WTC11 (cell line): ENCODE measurements at regions not wholly inside any gene's neighbourhood (a gene's known extent, or its start where the extent isn't known, plus 50 kb on each side); places are given as distances from the start of the nearest gene placed in this dataset.

Experiments
- ATAC-seq: fragments of 200-7000 bp; cut with Tn5 transposase; 2 replicates; pipeline ENCODE4 v1.10.0; 2021; ENCODE audit warnings: mild to moderate bottlenecking, moderate library complexity
- CTCF ChIA-PET: fragments of 300-600 bp; sonication (Branson Sonifier 250); formaldehyde crosslinking; loops from one replicate; lab custom pipeline; 2021; ENCODE audit warnings: antibody characterized with exemption; lab: Charles Lee
- POLR2A ChIA-PET: fragments of 350-600 bp; sonication (Branson Sonifier 250); formaldehyde crosslinking; loops from one replicate; lab custom pipeline; 2021; ENCODE audit warnings: antibody characterized with exemption; lab: Charles Lee
- DNase-seq: peaks from one replicate; pipeline ENCODE4 v3.0.0; 2021; ENCODE audit warnings: low spot score
- H3K27ac Mint-ChIP-seq: 2 replicates; pipeline ENCODE4 v1.8.0; 2021; ENCODE audit warnings: mixed read lengths
- H3K27me3 Mint-ChIP-seq: 2 replicates; pipeline ENCODE4 v1.8.0; 2021; ENCODE audit warnings: low read depth, mild to moderate bottlenecking, moderate library complexity, mixed read lengths
- H3K36me3 Mint-ChIP-seq: 2 replicates; pipeline ENCODE4 v1.8.0; 2021; ENCODE audit warnings: mixed read lengths
- H3K4me1 Mint-ChIP-seq: 2 replicates; pipeline ENCODE4 v1.8.0; 2022; ENCODE audit warnings: mixed read lengths
- H3K4me3 Mint-ChIP-seq: 2 replicates; pipeline ENCODE4 v1.8.0; 2021; ENCODE audit warnings: mild to moderate bottlenecking, moderate library complexity, mixed read lengths
- H3K9me3 Mint-ChIP-seq: 2 replicates; pipeline ENCODE4 v1.8.0; 2021; ENCODE audit warnings: mixed read lengths
- ATF1 ChIP-seq: sonication (generic); formaldehyde crosslinking; IDR thresholded peaks from 2 replicates; pipeline ENCODE4 v1.8.1; 2023; ENCODE audit warnings: mild to moderate bottlenecking, moderate library complexity, missing genetic modification reagents
- CREM ChIP-seq: sonication (generic); formaldehyde crosslinking; IDR thresholded peaks from 2 replicates; pipeline ENCODE4 v1.8.1; 2022; ENCODE audit warnings: mild to moderate bottlenecking, missing genetic modification reagents, moderate library complexity
- EMX1 ChIP-seq: fragments of 250-450 bp; sonication (Bioruptor Pico); IDR thresholded peaks from 2 replicates; pipeline ENCODE4 v1.8.0; 2021; ENCODE audit warnings: mild to moderate bottlenecking
- HMGA2 ChIP-seq: fragments of 250-450 bp; sonication (Bioruptor Pico); IDR thresholded peaks from 2 replicates; pipeline ENCODE4 v1.4.0; 2021; ENCODE audit warnings: mild to moderate bottlenecking, moderate library complexity
- JAZF1 ChIP-seq: fragments of 250-450 bp; sonication (Bioruptor Pico); IDR thresholded peaks from 2 replicates; pipeline ENCODE4 v1.9.0; 2021; ENCODE audit warnings: moderate library complexity, mild to moderate bottlenecking, inconsistent platforms
- JUN ChIP-seq: sonication (generic); formaldehyde crosslinking; IDR thresholded peaks from 2 replicates; pipeline ENCODE4 v1.8.0; 2023; ENCODE audit warnings: mild to moderate bottlenecking, missing genetic modification reagents
- NFATC4 ChIP-seq: fragments of 250-450 bp; sonication (Bioruptor Pico); IDR thresholded peaks from 2 replicates; pipeline ENCODE4 v1.9.0; 2021; ENCODE audit warnings: mild to moderate bottlenecking
- NR2C2 ChIP-seq: sonication (generic); formaldehyde crosslinking; IDR thresholded peaks from 2 replicates; pipeline ENCODE4 v1.8.0; 2022; ENCODE audit warnings: mild to moderate bottlenecking, missing genetic modification reagents
- NR3C1 ChIP-seq: sonication (generic); formaldehyde crosslinking; conservative IDR thresholded peaks from 2 replicates; pipeline ENCODE4 v1.8.1; 2023; ENCODE audit warnings: low read depth, mild to moderate bottlenecking, missing genetic modification reagents
- OVOL2 ChIP-seq: fragments of 250-450 bp; sonication (Bioruptor Pico); IDR thresholded peaks from 2 replicates; pipeline ENCODE4 v1.9.0; 2021; ENCODE audit warnings: mild to moderate bottlenecking, borderline replicate concordance
- RORB ChIP-seq: fragments of 250-450 bp; sonication (Bioruptor Pico); IDR thresholded peaks from 2 replicates; pipeline ENCODE4 v1.9.0; 2021; ENCODE audit warnings: mild to moderate bottlenecking
- TEAD1 ChIP-seq: sonication (generic); formaldehyde crosslinking; IDR thresholded peaks from 2 replicates; pipeline ENCODE4 v1.8.0; 2022; ENCODE audit warnings: mild to moderate bottlenecking, missing genetic modification reagents
- ZBTB21 ChIP-seq: sonication (generic); formaldehyde crosslinking; IDR thresholded peaks from 2 replicates; pipeline ENCODE4 v1.8.1; 2023; ENCODE audit warnings: mild to moderate bottlenecking, missing genetic modification reagents, borderline replicate concordance
- ZNF232 ChIP-seq: sonication (generic); formaldehyde crosslinking; IDR thresholded peaks from 2 replicates; pipeline ENCODE4 v1.8.0; 2022; ENCODE audit warnings: mild to moderate bottlenecking, missing genetic modification reagents
- ZNF317 ChIP-seq: sonication (generic); formaldehyde crosslinking; IDR thresholded peaks from 2 replicates; pipeline ENCODE4 v1.8.1; 2023; ENCODE audit warnings: low read depth, mild to moderate bottlenecking, moderate library complexity, missing genetic modification reagents, borderline replicate concordance
- TF ChIP-seq, protein P1 (sequence below): sonication (generic); formaldehyde crosslinking; IDR thresholded peaks from 2 replicates; pipeline ENCODE4 v1.8.0; 2022; ENCODE audit warnings: mild to moderate bottlenecking, missing genetic modification reagents
- TF ChIP-seq, protein P2 (sequence below): fragments of 250-450 bp; sonication (Bioruptor Pico); IDR thresholded peaks from 2 replicates; pipeline ENCODE4 v1.9.0; 2021; ENCODE audit warnings: mild to moderate bottlenecking
- TF ChIP-seq, protein P3 (sequence below): fragments of 250-450 bp; sonication (Bioruptor Pico); IDR thresholded peaks from 2 replicates; pipeline ENCODE4 v1.9.0; 2021; ENCODE audit warnings: mild to moderate bottlenecking
- TF ChIP-seq, protein P4 (sequence below): sonication (generic); formaldehyde crosslinking; IDR thresholded peaks from 2 replicates; pipeline ENCODE4 v1.8.0; 2022; ENCODE audit warnings: mild to moderate bottlenecking, missing genetic modification reagents
- TF ChIP-seq, protein P5 (sequence below): fragments of 250-450 bp; sonication (Bioruptor Pico); IDR thresholded peaks from 2 replicates; pipeline ENCODE4 v1.8.0; 2021; ENCODE audit warnings: mild to moderate bottlenecking
- TF ChIP-seq, protein P6 (sequence below): sonication (generic); formaldehyde crosslinking; IDR thresholded peaks from 2 replicates; pipeline ENCODE4 v1.8.1; 2022; ENCODE audit warnings: low read depth, mild to moderate bottlenecking, moderate library complexity, missing genetic modification reagents, borderline replicate concordance

DNA sequence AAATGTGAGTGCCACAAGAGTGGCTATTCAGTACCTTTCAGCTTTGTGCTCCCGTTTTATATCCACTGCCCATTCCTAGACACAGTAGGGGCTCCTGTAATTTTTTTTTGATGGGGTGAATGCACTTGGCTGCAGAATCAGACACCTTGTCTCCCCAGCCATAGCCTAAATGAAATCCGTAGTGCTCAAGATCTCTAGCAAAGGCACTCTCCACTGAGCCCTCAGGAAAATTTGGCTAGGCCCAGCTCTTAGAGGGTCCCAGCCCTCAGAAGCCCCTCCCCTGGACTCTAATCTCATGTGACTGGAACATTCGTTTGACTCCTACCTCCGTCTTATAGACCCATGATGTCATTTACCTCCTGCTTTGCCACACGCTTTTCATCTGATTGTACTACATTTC, 323.9 kb downstream of the SMAD2 start (continued):
- TF ChIP-seq ZBTB21 (CRISPR knock-in tag) (no peak), JAZF1 (CRISPR knock-in tag) (no peak), OVOL2 (no peak), CREM (CRISPR knock-in tag) (no peak), NR3C1 (CRISPR knock-in tag) (no peak), JUN (CRISPR knock-in tag) (no peak)
- TF ChIP-seq, protein P1, sequence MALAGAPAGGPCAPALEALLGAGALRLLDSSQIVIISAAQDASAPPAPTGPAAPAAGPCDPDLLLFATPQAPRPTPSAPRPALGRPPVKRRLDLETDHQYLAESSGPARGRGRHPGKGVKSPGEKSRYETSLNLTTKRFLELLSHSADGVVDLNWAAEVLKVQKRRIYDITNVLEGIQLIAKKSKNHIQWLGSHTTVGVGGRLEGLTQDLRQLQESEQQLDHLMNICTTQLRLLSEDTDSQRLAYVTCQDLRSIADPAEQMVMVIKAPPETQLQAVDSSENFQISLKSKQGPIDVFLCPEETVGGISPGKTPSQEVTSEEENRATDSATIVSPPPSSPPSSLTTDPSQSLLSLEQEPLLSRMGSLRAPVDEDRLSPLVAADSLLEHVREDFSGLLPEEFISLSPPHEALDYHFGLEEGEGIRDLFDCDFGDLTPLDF (CRISPR knock-in tag): no peak

DNA sequence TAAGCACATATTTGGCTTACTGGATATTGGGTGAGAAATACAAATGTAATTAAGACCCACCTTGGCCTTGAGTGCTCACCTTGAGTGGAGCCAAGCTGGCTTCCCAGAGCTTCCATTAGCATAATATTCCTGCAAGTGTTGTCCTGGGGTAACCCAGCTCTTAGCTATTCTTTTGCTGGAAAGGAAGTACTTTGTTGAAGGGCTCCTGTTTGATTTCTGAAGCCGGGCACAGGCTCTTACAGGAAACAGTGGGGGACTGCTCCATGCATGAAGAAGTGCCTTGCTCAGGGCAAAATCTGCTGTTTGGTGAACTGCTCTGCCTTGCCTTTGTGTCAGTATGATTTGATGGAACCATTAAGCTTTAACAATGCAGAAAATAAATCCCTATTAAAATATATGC, 325.4 kb downstream of the SMAD2 start:
- TF ChIP-seq NR2C2 (CRISPR knock-in tag) (no peak), HMGA2 (CRISPR knock-in tag) (no peak), ATF1 (no peak), NFATC4 (CRISPR knock-in tag) (no peak), TEAD1 (CRISPR knock-in tag) (no peak), ZNF232 (CRISPR knock-in tag) (no peak), RORB (CRISPR knock-in tag) (no peak), EMX1 (CRISPR knock-in tag) (no peak), ZNF317 (CRISPR knock-in tag) (no peak)
- TF ChIP-seq, protein P2, sequence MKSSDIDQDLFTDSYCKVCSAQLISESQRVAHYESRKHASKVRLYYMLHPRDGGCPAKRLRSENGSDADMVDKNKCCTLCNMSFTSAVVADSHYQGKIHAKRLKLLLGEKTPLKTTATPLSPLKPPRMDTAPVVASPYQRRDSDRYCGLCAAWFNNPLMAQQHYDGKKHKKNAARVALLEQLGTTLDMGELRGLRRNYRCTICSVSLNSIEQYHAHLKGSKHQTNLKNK (CRISPR knock-in tag): no peak
- TF ChIP-seq, protein P3, sequence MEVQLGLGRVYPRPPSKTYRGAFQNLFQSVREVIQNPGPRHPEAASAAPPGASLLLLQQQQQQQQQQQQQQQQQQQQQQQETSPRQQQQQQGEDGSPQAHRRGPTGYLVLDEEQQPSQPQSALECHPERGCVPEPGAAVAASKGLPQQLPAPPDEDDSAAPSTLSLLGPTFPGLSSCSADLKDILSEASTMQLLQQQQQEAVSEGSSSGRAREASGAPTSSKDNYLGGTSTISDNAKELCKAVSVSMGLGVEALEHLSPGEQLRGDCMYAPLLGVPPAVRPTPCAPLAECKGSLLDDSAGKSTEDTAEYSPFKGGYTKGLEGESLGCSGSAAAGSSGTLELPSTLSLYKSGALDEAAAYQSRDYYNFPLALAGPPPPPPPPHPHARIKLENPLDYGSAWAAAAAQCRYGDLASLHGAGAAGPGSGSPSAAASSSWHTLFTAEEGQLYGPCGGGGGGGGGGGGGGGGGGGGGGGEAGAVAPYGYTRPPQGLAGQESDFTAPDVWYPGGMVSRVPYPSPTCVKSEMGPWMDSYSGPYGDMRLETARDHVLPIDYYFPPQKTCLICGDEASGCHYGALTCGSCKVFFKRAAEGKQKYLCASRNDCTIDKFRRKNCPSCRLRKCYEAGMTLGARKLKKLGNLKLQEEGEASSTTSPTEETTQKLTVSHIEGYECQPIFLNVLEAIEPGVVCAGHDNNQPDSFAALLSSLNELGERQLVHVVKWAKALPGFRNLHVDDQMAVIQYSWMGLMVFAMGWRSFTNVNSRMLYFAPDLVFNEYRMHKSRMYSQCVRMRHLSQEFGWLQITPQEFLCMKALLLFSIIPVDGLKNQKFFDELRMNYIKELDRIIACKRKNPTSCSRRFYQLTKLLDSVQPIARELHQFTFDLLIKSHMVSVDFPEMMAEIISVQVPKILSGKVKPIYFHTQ (CRISPR knock-in tag): no peak
- TF ChIP-seq, protein P4, sequence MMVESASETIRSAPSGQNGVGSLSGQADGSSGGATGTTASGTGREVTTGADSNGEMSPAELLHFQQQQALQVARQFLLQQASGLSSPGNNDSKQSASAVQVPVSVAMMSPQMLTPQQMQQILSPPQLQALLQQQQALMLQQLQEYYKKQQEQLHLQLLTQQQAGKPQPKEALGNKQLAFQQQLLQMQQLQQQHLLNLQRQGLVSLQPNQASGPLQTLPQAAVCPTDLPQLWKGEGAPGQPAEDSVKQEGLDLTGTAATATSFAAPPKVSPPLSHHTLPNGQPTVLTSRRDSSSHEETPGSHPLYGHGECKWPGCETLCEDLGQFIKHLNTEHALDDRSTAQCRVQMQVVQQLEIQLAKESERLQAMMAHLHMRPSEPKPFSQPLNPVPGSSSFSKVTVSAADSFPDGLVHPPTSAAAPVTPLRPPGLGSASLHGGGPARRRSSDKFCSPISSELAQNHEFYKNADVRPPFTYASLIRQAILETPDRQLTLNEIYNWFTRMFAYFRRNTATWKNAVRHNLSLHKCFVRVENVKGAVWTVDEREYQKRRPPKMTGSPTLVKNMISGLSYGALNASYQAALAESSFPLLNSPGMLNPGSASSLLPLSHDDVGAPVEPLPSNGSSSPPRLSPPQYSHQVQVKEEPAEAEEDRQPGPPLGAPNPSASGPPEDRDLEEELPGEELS: no peak
- TF ChIP-seq, protein P5, sequence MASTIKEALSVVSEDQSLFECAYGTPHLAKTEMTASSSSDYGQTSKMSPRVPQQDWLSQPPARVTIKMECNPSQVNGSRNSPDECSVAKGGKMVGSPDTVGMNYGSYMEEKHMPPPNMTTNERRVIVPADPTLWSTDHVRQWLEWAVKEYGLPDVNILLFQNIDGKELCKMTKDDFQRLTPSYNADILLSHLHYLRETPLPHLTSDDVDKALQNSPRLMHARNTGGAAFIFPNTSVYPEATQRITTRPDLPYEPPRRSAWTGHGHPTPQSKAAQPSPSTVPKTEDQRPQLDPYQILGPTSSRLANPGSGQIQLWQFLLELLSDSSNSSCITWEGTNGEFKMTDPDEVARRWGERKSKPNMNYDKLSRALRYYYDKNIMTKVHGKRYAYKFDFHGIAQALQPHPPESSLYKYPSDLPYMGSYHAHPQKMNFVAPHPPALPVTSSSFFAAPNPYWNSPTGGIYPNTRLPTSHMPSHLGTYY (CRISPR knock-in tag): no peak
- TF ChIP-seq, protein P6, sequence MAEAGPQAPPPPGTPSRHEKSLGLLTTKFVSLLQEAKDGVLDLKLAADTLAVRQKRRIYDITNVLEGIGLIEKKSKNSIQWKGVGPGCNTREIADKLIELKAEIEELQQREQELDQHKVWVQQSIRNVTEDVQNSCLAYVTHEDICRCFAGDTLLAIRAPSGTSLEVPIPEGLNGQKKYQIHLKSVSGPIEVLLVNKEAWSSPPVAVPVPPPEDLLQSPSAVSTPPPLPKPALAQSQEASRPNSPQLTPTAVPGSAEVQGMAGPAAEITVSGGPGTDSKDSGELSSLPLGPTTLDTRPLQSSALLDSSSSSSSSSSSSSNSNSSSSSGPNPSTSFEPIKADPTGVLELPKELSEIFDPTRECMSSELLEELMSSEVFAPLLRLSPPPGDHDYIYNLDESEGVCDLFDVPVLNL (CRISPR knock-in tag): no peak
- Mint-ChIP-seq H3K36me3 (no peaks in the 10 kb centered on the region), H3K27ac (no peak overlapping the region), H3K27me3 (no peaks in the 10 kb centered on the region; the same call in 1 of the 2 replicates), H3K9me3 (peaks cover 19% of the 10 kb centered on the region), H3K4me3 (no peak overlapping the region), H3K4me1 (peaks cover 25% of the 10 kb centered on the region)
- CTCF ChIA-PET: interaction anchor here (1.9 kb wide), 1 partner anchor 144 kb away, joined by 6 read pairs; no protein-coding TSS in a partner anchor
- POLR2A ChIA-PET: no interaction called here
- peak; percentile 21; the same call in 1 of the 2 replicates for ATAC-seq
- no peak for DNase-seq
